Activated B cell treated with CpG ODN at 0.5 μM for 24 hours (primary cell): ENCODE measurements at regions not wholly inside any gene's neighbourhood (a gene's known extent, or its start where the extent isn't known, plus 50 kb on each side); places are given as distances from the start of the nearest gene placed in this dataset.
"Not testable (repeated sequence)": the region's sequence is repeated elsewhere in the genome, so short reads cannot be mapped to it uniquely, and the experiment has no call there.

ENCODE experiments used
- ATAC-seq: fragments of 200-7000 bp; cut with Tn5 transposase; one replicate; pipeline ENCODE4 v1.10.0; 2021; ENCODE audit warnings: low read depth, mild to moderate bottlenecking, moderate library complexity
- CTCF ChIA-PET: fragments of 350-600 bp; sonication (Branson Sonifier 250); formaldehyde crosslinking; loops from one replicate; lab custom pipeline; 2021; ENCODE audit warnings: antibody characterized with exemption; lab: Charles Lee
- POLR2A ChIA-PET: fragments of 350-600 bp; sonication (Branson Sonifier 250); formaldehyde crosslinking; loops from one replicate; lab custom pipeline; 2021; ENCODE audit warnings: antibody characterized with exemption; lab: Charles Lee
- DNase-seq: peaks from one replicate; pipeline ENCODE4 v3.0.0; 2022
- H3K27ac Mint-ChIP-seq: one replicate; pipeline ENCODE4 v1.8.0; 2020; ENCODE audit warnings: mixed read lengths
- H3K27me3 Mint-ChIP-seq: one replicate; pipeline ENCODE4 v1.8.0; 2021; ENCODE audit warnings: mixed read lengths
- H3K36me3 Mint-ChIP-seq: one replicate; pipeline ENCODE4 v1.8.0; 2021; ENCODE audit warnings: low read depth, mixed read lengths
- H3K4me1 Mint-ChIP-seq: one replicate; pipeline ENCODE4 v1.8.0; 2021; ENCODE audit warnings: mixed read lengths
- H3K4me3 Mint-ChIP-seq: one replicate; pipeline ENCODE4 v1.8.0; 2020; ENCODE audit warnings: mild to moderate bottlenecking, mixed read lengths
- H3K9me3 Mint-ChIP-seq: one replicate; pipeline ENCODE4 v1.8.0; 2020; ENCODE audit warnings: mixed read lengths
- CTCF ChIP-seq: fragments of 200-600 bp; IDR thresholded peaks from one replicate; pipeline ENCODE4 v1.8.0; 2022; ENCODE audit warnings: antibody characterized with exemption, mild to moderate bottlenecking
- intact Hi-C: fragments of 100-400 bp; cut with micrococcal nuclease; formaldehyde crosslinking; loops from one replicate; pipeline ENCODE4 v1.15.1; 2024

DNA sequence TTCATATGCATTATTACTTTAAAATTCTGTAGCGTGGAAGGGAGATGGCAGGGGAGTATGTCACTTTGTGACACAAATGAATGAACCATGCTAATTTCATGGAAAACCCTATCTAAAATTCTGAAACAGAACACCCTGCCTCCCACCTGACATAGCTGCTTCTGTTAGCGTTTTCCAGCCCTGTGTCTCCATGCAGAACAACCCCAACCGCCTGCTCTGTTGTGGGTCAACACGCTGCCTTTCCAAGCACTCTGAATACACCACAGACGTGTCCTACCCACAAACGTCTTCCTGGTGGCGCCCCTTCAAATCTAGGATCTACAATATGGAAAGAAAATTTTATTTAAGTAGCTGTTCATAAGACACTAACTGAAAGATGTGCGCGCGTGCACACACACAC is 238.6 kb downstream of the TRIML1 start:
- intact Hi-C loops = no loop called here
- no peaks in the 10 kb centered on the region for H3K27me3 Mint-ChIP-seq
- H3K27ac Mint-ChIP-seq = no peak overlapping the region
- ChIA-PET CTCF (no interaction called here), POLR2A (no interaction called here)
- no peaks in the 10 kb centered on the region for H3K4me1 Mint-ChIP-seq
- DNase-seq = no peak
- no peak overlapping the region for H3K4me3 Mint-ChIP-seq
- H3K36me3 Mint-ChIP-seq = no peaks in the 10 kb centered on the region
- no peak for TF ChIP-seq CTCF
- H3K9me3 Mint-ChIP-seq = peaks cover 19% of the 10 kb centered on the region
- no peak for ATAC-seq

- intact Hi-C loops = no loop called here
- Mint-ChIP-seq H3K27ac (no peak overlapping the region), H3K9me3 (peaks cover 21% of the 10 kb centered on the region), H3K4me3 (no peak overlapping the region), H3K27me3 (no peaks in the 10 kb centered on the region), H3K4me1 (no peaks in the 10 kb centered on the region), H3K36me3 (no peaks in the 10 kb centered on the region)
- ChIA-PET CTCF (no interaction called here), POLR2A (no interaction called here)
- DNase-seq (no peak), ATAC-seq (no peak)
- TF ChIP-seq CTCF = no peak
These were observed 243.9 kb downstream of the TRIML1 start for GRCh38 chr4:188383180-188383579.

GRCh38 chr4:188387179-188387791 is 248.0 kb downstream of the TRIML1 start:
- Mint-ChIP-seq H3K4me1 (no peaks in the 10 kb centered on the region), H3K27me3 (no peaks in the 10 kb centered on the region), H3K36me3 (no peaks in the 10 kb centered on the region), H3K4me3 (no peak overlapping the region), H3K27ac (no peak overlapping the region), H3K9me3 (peaks cover 25% of the 10 kb centered on the region)
- intact Hi-C loops = no loop called here
- DNase-seq (no peak), ATAC-seq (no peak)
- TF ChIP-seq CTCF = no peak
- ChIA-PET POLR2A (no interaction called here), CTCF (no interaction called here)

DNA sequence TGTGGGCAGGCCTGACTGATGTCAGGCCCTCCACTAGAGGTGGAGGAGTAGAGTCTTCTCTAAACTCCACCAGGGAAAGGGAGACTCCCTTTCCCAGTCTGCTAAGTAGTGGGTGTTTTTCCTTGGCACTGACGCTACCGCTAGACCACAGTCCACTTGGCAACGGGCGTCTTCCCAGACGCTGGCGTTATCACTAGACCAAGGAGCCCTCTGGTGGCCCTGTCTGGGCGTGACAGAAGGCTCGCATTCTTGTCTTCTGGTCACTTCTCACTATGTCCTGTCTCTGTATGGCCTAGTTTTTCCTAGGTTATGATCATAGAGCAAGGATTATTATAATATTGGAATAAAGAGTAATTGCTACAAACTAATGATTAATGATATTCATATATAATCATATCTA is 252.1 kb downstream of the TRIML1 start:
- POLR2A ChIA-PET, ATAC-seq, H3K4me3 Mint-ChIP-seq, H3K36me3 Mint-ChIP-seq, intact Hi-C loops, H3K27me3 Mint-ChIP-seq, DNase-seq, H3K9me3 Mint-ChIP-seq, H3K4me1 Mint-ChIP-seq, H3K27ac Mint-ChIP-seq, CTCF ChIA-PET: not testable (repeated sequence)

DNA sequence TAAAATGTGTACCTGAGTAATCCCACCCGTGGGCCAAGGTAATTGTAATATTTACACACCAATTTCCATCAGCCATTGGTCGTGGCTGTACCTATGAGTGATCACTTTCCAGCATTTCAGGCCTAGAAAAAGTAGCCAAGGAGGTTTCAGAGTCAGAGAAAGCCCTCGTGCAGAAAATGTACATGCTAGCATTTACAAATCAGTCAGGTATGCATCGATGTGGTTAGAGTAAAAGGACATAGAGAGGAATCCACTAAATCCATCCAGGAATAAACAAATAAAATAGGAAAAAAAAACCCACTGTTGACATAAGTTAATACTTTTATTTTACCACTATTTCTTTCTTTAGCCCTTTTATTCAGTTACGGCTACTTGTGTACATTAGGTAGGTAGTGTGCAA is 256.8 kb downstream of the TRIML1 start:
- H3K36me3 Mint-ChIP-seq = no peaks in the 10 kb centered on the region
- H3K4me1 Mint-ChIP-seq = no peaks in the 10 kb centered on the region
- ATAC-seq (no peak), DNase-seq (no peak)
- no peak overlapping the region for H3K27ac Mint-ChIP-seq
- H3K4me3 Mint-ChIP-seq = no peak overlapping the region
- no peaks in the 10 kb centered on the region for H3K27me3 Mint-ChIP-seq
- peaks cover 3% of the 10 kb centered on the region for H3K9me3 Mint-ChIP-seq
- TF ChIP-seq CTCF = no peak
- POLR2A ChIA-PET = no interaction called here
- CTCF ChIA-PET = no interaction called here
- intact Hi-C loops = no loop called here

DNA sequence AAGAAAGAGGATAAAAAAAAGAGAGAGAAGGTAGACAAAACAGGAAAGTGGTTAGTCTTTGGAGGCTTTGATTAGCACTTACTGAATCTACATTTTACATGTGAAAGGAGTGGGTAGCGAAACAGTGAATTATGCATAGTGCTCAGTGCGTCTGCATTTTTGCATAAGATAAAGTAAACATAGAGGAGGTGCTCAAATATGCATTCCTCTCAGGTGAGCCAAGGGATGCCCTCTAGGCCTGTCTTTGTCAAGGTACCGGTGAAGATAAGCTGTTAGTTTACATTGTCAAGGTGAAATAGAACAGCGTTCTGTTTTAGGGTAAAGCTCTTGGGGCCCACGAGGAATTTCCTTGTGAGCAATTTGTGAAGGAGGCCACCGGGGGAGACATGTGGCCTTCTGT is 260.6 kb downstream of the TRIML1 start:
- H3K4me1 Mint-ChIP-seq = no peaks in the 10 kb centered on the region
- H3K27ac Mint-ChIP-seq = no peak overlapping the region
- H3K27me3 Mint-ChIP-seq = no peaks in the 10 kb centered on the region
- DNase-seq = no peak
- intact Hi-C loops = no loop called here
- H3K4me3 Mint-ChIP-seq = no peak overlapping the region
- no peaks in the 10 kb centered on the region for H3K9me3 Mint-ChIP-seq
- H3K36me3 Mint-ChIP-seq = no peaks in the 10 kb centered on the region
- no peak for TF ChIP-seq CTCF
- ChIA-PET POLR2A (no interaction called here), CTCF (no interaction called here)
- ATAC-seq = no peak
